Left renal pelvis (tissue), 4 donors: ENCODE measurements at regions not wholly inside any gene's neighbourhood (a gene's known extent, or its start where the extent isn't known, plus 50 kb on each side); places are given as distances from the start of the nearest gene placed in this dataset.

Experiments used
- DNase-seq, 4 donors: peaks; one replicate each; pipeline ENCODE4 v3.0.0-alpha.2; 2013; ENCODE audit warnings: low read depth in 4 of 4, low spot score in 3 of 4

DNA sequence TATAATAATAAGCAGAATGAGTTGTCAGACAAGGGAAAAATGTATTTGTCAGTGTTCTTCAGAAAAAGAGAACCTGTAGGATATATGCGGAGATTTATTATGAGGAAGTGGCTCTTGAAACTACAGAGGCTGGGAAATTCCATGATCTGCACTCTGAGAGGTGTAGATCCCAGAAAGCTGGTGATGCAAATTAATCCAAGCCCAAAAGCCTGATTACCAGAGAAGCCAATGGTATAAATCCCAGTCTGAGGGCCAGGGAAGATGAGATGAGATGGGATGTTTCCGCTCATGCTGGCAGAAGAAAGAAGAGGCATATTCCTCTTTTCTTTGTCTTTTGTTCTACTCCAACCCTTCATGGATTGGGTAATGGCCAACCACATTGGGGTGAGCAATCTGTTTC lies 732.8 kb upstream of the IGFBP3 start:
- no peak for DNase-seq

- DNase-seq = no peak
Measured at GRCh38 chr7:46652317-46652716, 731.2 kb upstream of the IGFBP3 start.

DNA sequence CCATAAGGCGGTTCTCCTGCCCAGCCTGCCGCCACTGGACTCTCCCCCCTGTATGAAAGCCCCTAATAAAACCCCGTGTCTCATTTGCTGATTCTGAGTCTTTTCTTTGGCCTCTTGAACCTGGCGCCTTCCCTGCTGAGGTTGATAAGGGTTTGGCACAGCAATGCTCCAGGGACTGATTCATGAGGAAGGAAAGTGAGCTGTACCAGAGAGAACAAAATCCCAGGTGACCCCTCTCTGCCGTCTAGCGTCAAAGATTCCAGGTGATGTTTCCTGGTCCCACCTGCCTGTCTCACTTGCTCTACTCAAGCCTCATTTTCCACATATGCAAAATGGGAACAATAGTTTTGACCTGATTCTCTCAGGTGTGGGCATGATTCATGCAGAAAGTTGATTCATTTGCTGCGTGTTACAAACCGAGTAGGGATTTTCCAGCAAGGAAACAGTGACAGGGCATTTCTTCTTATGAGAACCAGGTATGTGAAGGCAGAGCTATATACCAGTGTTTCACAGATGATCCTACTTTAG lies 730.6 kb upstream of the IGFBP3 start:
- no peak for DNase-seq

- DNase-seq = no peak
Measured at GRCh38 chr7:46651070-46651469, 730.0 kb upstream of the IGFBP3 start.

- no peak for DNase-seq
Measured at GRCh38 chr7:46649876-46650275, 728.8 kb upstream of the IGFBP3 start.

DNA sequence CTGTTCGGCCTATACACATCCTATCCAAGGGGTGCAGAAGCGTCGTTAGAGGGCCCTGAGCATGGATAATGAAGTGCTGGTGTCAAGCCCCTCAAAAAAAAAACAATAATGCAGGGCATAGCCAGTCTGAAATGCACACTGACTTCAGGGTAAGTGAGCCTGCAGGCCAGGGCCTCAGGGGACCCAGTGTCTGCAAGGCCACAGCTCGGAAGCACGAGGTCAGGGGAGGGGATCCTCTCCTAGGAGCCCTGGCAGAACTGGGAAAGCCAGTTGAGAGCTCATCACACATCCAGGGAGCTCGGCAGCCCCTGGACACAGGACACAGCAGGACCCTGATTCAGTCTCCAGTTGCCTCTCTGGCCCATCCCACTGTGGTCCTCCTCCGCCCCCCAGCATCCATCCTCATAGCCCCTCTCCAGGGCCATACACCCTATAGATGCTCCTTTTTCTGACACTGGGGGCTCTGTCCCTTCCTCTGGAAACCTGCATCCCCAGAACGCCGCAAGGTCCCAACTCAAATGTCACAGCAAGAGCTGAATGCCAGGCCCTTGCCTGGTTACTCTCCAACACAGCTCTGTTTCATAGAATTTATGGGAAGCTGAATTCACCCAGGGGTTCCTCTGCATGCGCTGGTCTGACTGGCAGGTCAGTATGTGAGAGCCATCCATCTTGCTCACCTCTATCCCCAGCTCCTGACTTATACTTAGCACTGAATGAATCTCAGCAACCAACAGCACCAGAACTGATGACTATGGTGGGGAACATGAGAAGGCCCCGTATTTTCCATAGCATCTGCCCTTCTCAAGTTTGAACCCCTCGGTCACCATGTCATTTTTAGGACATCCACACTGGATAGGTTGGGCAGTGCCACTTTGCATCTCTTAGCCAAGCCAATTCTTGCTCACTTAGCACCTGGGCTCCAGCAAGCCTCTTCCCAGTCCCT lies 717.0 kb upstream of the IGFBP3 start:
- DNase-seq = no peak

GRCh38 chr7:46636022-46636421 lies 715.0 kb upstream of the IGFBP3 start:
- DNase-seq = no peak

- no peak for DNase-seq
Measured at GRCh38 chr7:46633630-46634240, 712.7 kb upstream of the IGFBP3 start.

DNA sequence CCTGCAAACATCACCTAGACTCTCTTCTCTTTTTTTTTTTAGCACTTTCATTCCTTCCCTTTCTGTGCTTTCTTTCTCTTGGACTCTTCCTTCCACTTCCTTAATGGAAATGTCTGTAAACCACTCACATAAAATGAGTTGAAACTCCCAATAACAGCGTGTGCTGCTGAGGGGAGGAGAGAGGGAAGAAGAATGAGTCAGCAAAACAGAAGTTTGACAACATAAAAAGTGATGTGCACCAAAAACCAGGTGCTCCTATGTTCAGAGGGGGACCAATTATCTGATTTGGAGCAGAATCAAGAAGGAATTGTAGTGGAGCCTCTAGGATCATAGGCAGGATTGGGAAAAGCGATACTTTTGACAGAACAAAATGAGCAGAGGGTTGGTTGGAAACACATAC lies 712.1 kb upstream of the IGFBP3 start:
- no peak for DNase-seq

DNA sequence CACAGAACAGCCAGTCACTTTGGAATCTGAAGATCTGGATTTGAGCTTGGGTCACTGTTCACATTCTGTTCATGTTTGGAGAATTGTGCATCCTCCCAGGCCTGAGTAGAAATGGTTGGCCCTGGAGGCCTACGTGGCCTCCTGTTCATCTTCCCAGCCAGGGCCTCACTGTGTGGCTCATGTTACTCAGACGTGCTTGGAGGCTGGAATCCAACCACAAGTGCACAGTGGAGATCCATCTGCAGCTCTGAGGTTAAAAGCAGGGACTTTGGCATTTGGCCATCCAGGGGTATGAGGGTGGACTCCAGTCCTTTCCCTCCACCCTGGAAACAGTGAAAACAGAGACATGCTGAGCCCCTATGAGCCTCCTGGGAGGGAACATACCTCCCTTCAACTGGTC lies 709.0 kb upstream of the IGFBP3 start:
- DNase-seq = no peak

GRCh38 chr7:46628389-46628788 lies 707.3 kb upstream of the IGFBP3 start:
- no peak for DNase-seq

DNA sequence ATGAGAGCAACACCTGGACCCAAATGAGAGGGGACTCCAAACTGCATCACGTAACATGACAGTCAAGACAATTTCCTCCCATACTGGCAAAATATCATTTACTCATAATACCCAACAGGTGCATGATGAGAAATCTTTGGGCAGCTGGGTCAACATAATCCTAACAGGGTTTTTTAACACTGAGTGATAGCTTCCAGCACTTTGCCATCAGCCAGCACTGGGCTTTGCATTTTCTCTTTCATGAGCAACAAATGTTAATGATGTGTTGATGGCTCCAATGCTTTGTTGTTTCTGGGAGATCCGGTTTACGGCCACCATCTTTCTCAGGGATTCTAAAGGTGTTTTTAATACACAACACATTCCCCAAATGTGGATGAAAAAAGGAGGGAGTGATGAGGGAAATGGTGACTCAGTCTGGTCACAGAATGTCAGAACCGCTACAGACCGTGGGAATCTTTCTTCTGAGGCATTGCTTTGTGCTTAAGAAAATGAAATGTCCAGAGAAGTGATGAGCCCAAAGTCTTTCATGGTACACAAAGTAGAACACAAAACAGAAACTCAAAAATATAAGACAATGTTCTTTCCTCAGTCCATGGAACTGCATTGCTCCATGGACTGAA lies 705.7 kb upstream of the IGFBP3 start:
- no peak for DNase-seq

DNA sequence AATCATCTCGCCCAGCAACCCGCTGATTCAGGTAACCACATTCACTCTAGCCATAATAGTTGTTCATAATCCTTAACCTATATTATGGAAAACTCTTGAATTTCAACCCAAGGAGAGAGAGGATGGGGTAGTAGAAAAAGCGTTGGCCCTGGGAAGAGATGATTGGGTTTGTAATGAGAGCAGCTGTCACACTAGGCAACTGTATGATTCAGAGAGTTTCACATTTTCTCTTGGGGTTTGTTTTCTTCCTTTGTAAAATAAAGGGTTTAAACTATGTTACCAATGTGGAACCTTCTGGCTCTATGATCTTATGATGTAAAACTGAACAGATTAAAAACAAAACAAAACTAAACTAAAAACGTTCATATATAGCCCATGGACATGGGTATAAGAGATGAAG lies 705.2 kb upstream of the IGFBP3 start:
- DNase-seq = no peak

DNA sequence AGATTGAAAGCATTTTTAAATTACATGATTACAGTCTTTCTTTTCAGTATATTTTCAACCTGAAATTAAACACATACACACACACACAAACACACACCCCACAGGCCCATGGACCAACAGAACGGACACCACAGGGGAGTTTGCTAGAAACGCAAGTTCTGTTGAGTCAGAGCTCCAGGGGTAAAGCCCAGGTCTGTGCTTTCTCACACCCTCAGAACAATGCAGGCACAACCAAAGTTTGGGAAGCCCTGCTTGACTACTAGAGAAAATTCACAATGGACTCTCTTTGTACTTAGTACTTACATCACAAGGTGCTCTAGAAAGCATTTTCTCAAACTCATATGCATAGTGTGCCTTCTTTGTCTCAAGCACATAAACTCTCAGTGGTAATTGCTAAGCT lies 704.0 kb upstream of the IGFBP3 start:
- no peak for DNase-seq

DNA sequence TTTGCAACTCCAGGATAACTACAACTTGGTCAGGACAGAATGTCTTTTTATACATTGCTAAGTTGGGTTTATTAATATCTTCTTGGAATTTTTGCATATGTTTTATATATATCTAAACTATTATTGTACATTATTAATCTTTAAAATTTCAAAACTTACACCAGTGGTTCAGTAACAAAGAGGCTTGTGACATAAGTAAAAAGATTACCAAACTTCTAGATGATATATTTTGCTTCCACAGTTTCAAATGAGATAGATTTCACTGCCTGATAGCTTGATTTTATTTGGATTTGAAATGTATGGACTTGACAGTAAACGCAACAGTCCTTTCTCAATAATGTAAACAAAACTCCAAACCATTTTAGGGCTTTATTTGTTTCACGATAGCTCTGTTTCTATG lies 701.2 kb upstream of the IGFBP3 start:
- no peak for DNase-seq

GRCh38 chr7:46619723-46620310 lies 698.7 kb upstream of the IGFBP3 start:
- DNase-seq = no peak

- DNase-seq = no peak
Measured at GRCh38 chr7:46616636-46617035, 695.6 kb upstream of the IGFBP3 start.

GRCh38 chr7:46613551-46613950 lies 692.5 kb upstream of the IGFBP3 start:
- no peak for DNase-seq

- no peak for DNase-seq
Measured at GRCh38 chr7:46613116-46613515, 692.0 kb upstream of the IGFBP3 start.

DNA sequence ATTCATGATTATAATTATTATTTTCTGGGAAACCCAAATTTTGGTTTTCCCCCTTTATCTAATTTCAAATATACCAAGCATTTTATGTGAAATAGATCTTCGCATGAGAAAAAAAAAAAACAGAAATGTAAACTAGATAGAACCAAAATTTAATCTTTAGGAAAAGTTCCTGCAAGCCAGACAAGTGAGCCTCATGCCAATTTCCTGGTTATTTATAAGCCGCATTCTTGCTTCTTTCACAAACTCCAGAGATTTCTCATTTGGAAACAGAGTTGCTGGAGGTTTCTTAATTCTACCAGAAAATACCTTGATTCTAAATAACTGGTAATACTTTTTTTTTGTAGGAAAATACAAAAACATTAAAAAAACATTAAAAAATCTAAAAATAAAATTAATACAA lies 690.4 kb upstream of the IGFBP3 start:
- DNase-seq = no peak

DNA sequence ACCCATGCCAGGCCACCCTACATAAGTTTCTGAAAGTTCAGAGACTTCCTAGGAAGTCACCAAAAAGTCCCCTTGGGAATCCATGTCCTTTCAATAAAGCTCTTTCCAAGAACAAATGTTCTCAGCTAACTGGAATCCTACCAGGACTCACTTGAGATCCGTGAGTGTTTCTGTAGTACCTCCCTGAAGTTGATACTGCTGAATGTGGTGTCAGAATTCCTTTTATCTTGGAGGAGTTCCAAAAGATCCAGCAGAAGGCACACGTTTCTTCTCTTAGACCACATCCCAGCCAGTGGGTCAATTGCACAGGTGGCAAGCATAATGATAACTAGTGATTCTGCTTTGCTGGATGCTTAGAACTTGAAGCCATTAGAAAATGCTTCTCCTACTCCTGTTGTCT lies 689.7 kb upstream of the IGFBP3 start:
- DNase-seq = no peak
